Sigmoid colon (tissue), 6 donors: ENCODE measurements at regions not wholly inside any gene's neighbourhood (a gene's known extent, or its start where the extent isn't known, plus 50 kb on each side); places are given as distances from the start of the nearest gene placed in this dataset.

Experiments used
- DNase-seq: peaks from one replicate; pipeline ENCODE4 v3.0.0-alpha.2; 2019
- H3K27ac ChIP-seq, 4 donors: fragments of 200-600 bp; sonication (generic); one replicate each; pipeline ENCODE4 v1.5.1; 2016 to 2019; ENCODE audit warnings: mild to moderate bottlenecking in 1 of 4
- H3K27me3 ChIP-seq, 3 donors: fragments of 200-600 bp; sonication (generic); one replicate each; pipeline ENCODE4 v1.5.1; 2019; ENCODE audit warnings: mild to moderate bottlenecking in 1 of 3
- H3K36me3 ChIP-seq, 4 donors: fragments of 200-600 bp; sonication (generic); one replicate each; pipeline ENCODE4 v1.5.1; 2016 to 2019
- H3K4me1 ChIP-seq, 4 donors: fragments of 200-600 bp; sonication (generic); one replicate each; pipeline ENCODE4 v1.5.1; 2017 to 2019
- H3K4me3 ChIP-seq, 4 donors: fragments of 200-600 bp; sonication (generic); one replicate each; pipeline ENCODE4 v1.5.1; 2017 to 2019; ENCODE audit warnings: mild to moderate bottlenecking in 2 of 4, moderate library complexity in 1 of 4
- H3K9me3 ChIP-seq, 4 donors: fragments of 200-600 bp in 3 of 4; sonication (generic) in 3 of 4; one replicate each; pipeline versions ENCODE4 v1.5.1 to v1.6.1; 2013 to 2019
- CTCF ChIP-seq, 4 experiments: fragments of 450-650 bp in 3 of 4; fragments of 200-600 bp in 1 of 4; IDR thresholded peaks; one replicate each; pipeline ENCODE4 v1.5.1; 2016 to 2019; ENCODE audit warnings: antibody characterized with exemption in 4 of 4, mild to moderate bottlenecking in 3 of 4, moderate library complexity in 2 of 4
- EP300 ChIP-seq, 4 donors: sonication (generic); formaldehyde crosslinking; IDR thresholded peaks; one replicate each; pipeline ENCODE4 v1.6.1; 2017; ENCODE audit warnings: antibody characterized with exemption in 4 of 4
- POLR2A ChIP-seq, 2 donors: fragments of 450-650 bp; IDR thresholded peaks; one replicate each; pipeline ENCODE4 v1.6.1; 2016; ENCODE audit warnings: antibody characterized with exemption in 2 of 2, mild to moderate bottlenecking in 2 of 2, moderate library complexity in 2 of 2
- POLR2AphosphoS5 ChIP-seq, 4 donors: sonication (generic); formaldehyde crosslinking; IDR thresholded peaks; one replicate each; pipeline ENCODE4 v1.6.1; 2017; ENCODE audit warnings: antibody characterized with exemption in 4 of 4
- WGBS, 2 donors: extraction: QIAGEN DNeasy Blood & Tissue Kit; methylation state at CpG; one replicate each; pipeline ENCODE4 v1.1.7; 2013; 5-methylcytosine and 5-hydroxymethylcytosine counted together
- intact Hi-C: fragments of 100-400 bp; cut with DNase I; formaldehyde crosslinking; loops from one replicate; pipeline ENCODE4 v1.15.1; 2023
- donor health status: healthy with polysubstance abuse.
- donor health status: healthy.

- Histone ChIP-seq H3K36me3 (no peaks in the 10 kb centered on the region), H3K27ac (no peak overlapping the region), H3K4me3 (no peak overlapping the region), H3K27me3 (no peaks in the 10 kb centered on the region), H3K9me3 (peaks cover 0 to 2% (median 0%) of the 10 kb centered on the region in 4 donors), H3K4me1 (no peaks in the 10 kb centered on the region)
- WGBS, 2 donors, result 63 to 76% methylated on average over 6 of the region's 6 CpGs
- no peak for DNase-seq
- intact Hi-C loops, result no loop called here
- TF ChIP-seq POLR2AphosphoS5 (IDR thresholded peaks at IDR 0.05), result no peak
Observed at GRCh38 chr17:72360386-72360940, 239.6 kb downstream of the SOX9 start.

GRCh38 chr17:72361892-72362291 is 241.1 kb downstream of the SOX9 start:
- intact Hi-C loops, result no loop called here
- Histone ChIP-seq H3K4me1 (no peaks in the 10 kb centered on the region), H3K27ac (no peak overlapping the region), H3K9me3 (no peaks in the 10 kb centered on the region), H3K36me3 (no peaks in the 10 kb centered on the region), H3K27me3 (no peaks in the 10 kb centered on the region), H3K4me3 (no peak overlapping the region)
- 91 to 96% methylated on average over 6 of the region's 6 CpGs for WGBS, 2 donors
- no peak for TF ChIP-seq EP300 (IDR thresholded peaks at IDR 0.05)
- no peak for TF ChIP-seq POLR2A (IDR thresholded peaks at IDR 0.05)
- TF ChIP-seq CTCF (IDR thresholded peaks at IDR 0.05), result no peak
- no peak for TF ChIP-seq POLR2AphosphoS5 (IDR thresholded peaks at IDR 0.05)
- DNase-seq, result no peak

GRCh38 chr17:72362376-72363088 is 241.7 kb downstream of the SOX9 start:
- H3K27me3 ChIP-seq, result no peaks in the 10 kb centered on the region
- DNase-seq, result no peak
- no peak overlapping the region for H3K4me3 ChIP-seq
- TF ChIP-seq POLR2AphosphoS5 (IDR thresholded peaks at IDR 0.05) (no peak), EP300 (IDR thresholded peaks at IDR 0.05) (no peak), CTCF (IDR thresholded peaks at IDR 0.05) (no peak), POLR2A (IDR thresholded peaks at IDR 0.05) (no peak)
- 84 to 89% methylated on average over 9 of the region's 9 CpGs for WGBS, 2 donors
- H3K27ac ChIP-seq, result no peak overlapping the region
- H3K9me3 ChIP-seq, result no peaks in the 10 kb centered on the region
- intact Hi-C loops, result no loop called here
- no peaks in the 10 kb centered on the region for H3K36me3 ChIP-seq
- no peaks in the 10 kb centered on the region for H3K4me1 ChIP-seq

- Histone ChIP-seq H3K4me1 (no peaks in the 10 kb centered on the region), H3K36me3 (no peaks in the 10 kb centered on the region), H3K4me3 (no peak overlapping the region), H3K27me3 (no peaks in the 10 kb centered on the region), H3K9me3 (no peaks in the 10 kb centered on the region), H3K27ac (no peak overlapping the region)
- intact Hi-C loops, result no loop called here
- no peak for DNase-seq
- 82 to 92% methylated on average over 6 of the region's 6 CpGs for WGBS, 2 donors
- TF ChIP-seq CTCF (IDR thresholded peaks at IDR 0.05), result no peak
- no peak for TF ChIP-seq POLR2A (IDR thresholded peaks at IDR 0.05)
- no peak for TF ChIP-seq POLR2AphosphoS5 (IDR thresholded peaks at IDR 0.05)
- TF ChIP-seq EP300 (IDR thresholded peaks at IDR 0.05), result no peak
Observed at GRCh38 chr17:72363089-72363610, 242.3 kb downstream of the SOX9 start.

- Histone ChIP-seq H3K4me1 (peaks cover 0 to 4% (median 0%) of the 10 kb centered on the region in 4 donors), H3K27ac (no peak overlapping the region), H3K36me3 (no peaks in the 10 kb centered on the region), H3K4me3 (no peak overlapping the region), H3K27me3 (no peaks in the 10 kb centered on the region), H3K9me3 (no peaks in the 10 kb centered on the region)
- intact Hi-C loops, result no loop called here
- no peak for TF ChIP-seq POLR2AphosphoS5 (IDR thresholded peaks at IDR 0.05)
- TF ChIP-seq POLR2A (IDR thresholded peaks at IDR 0.05), result no peak
- no peak for TF ChIP-seq EP300 (IDR thresholded peaks at IDR 0.05)
- TF ChIP-seq CTCF (IDR thresholded peaks at IDR 0.05), result no peak
- 83 to 89% methylated on average over 6 of the region's 6 CpGs for WGBS, 2 donors
- DNase-seq, result no peak
Observed at GRCh38 chr17:72365857-72366414, 245.1 kb downstream of the SOX9 start.
